HEK293T (cell line): ENCODE measurements at regions not wholly inside any gene's neighbourhood (a gene's known extent, or its start where the extent isn't known, plus 50 kb on each side); places are given as distances from the start of the nearest gene placed in this dataset.

ENCODE experiments used
- CTCF ChIA-PET: fragments of 350-600 bp; formaldehyde crosslinking; extraction: SDS; loops from one replicate; lab custom pipeline; 2021; ENCODE audit warnings: antibody characterized with exemption, inconsistent platforms; lab: Yijun Ruan, JAX
- POLR2A ChIA-PET: fragments of 350-600 bp; formaldehyde crosslinking; extraction: SDS; loops from one replicate; lab custom pipeline; 2020; ENCODE audit warnings: antibody characterized with exemption, inconsistent platforms; lab: Yijun Ruan, JAX
- DNase-seq: peaks from one replicate; pipeline ENCODE4 v3.0.0; 2012; ENCODE audit warnings: mixed read lengths; ENCODE audit errors: extremely low spot score
- ARNT ChIP-seq: fragments of 450-650 bp; IDR thresholded peaks from 2 replicates; pipeline ENCODE4 v1.6.1; 2017; ENCODE audit warnings: mild to moderate bottlenecking
- BHLHE40 ChIP-seq: fragments of 450-650 bp; IDR thresholded peaks from 2 replicates; pipeline ENCODE4 v1.6.1; 2016; ENCODE audit warnings: mild to moderate bottlenecking, moderate library complexity, borderline replicate concordance
- CTBP1 ChIP-seq: fragments of 450-650 bp; IDR thresholded peaks from 2 replicates; pipeline ENCODE4 v1.6.1; 2016; ENCODE audit warnings: borderline replicate concordance
- ELF4 ChIP-seq: fragments of 450-650 bp; IDR thresholded peaks from 2 replicates; pipeline ENCODE4 v1.6.1; 2017; ENCODE audit warnings: antibody characterized with exemption
- FOXA1 ChIP-seq: fragments of 450-650 bp; IDR thresholded peaks from 2 replicates; pipeline ENCODE4 v1.6.1; 2016; ENCODE audit warnings: mild to moderate bottlenecking
- FOXK2 ChIP-seq: fragments of 450-650 bp; IDR thresholded peaks from 2 replicates; pipeline ENCODE4 v1.6.1; 2016; ENCODE audit warnings: mild to moderate bottlenecking
- FOXM1 ChIP-seq: fragments of 450-650 bp; IDR thresholded peaks from 2 replicates; pipeline ENCODE4 v1.6.1; 2017; ENCODE audit warnings: mild to moderate bottlenecking, borderline replicate concordance
- HDGF ChIP-seq: fragments of 450-650 bp; IDR thresholded peaks from 2 replicates; pipeline ENCODE4 v1.6.1; 2017; ENCODE audit warnings: antibody characterized with exemption, borderline replicate concordance
- L3MBTL2 ChIP-seq: fragments of 450-650 bp; conservative IDR thresholded peaks from 2 replicates; pipeline ENCODE4 v1.6.1; 2016; ENCODE audit warnings: mild to moderate bottlenecking
- LEF1 ChIP-seq: fragments of 450-650 bp; IDR thresholded peaks from 2 replicates; pipeline ENCODE4 v1.6.1; 2017; ENCODE audit warnings: mild to moderate bottlenecking, borderline replicate concordance
- NFRKB ChIP-seq: fragments of 450-650 bp; IDR thresholded peaks from 2 replicates; pipeline ENCODE4 v1.6.1; 2016; ENCODE audit warnings: mild to moderate bottlenecking, moderate library complexity
- SP1 ChIP-seq: fragments of 450-650 bp; IDR thresholded peaks from 2 replicates; pipeline ENCODE4 v1.6.1; 2017
- SUZ12 ChIP-seq: fragments of 450-650 bp; IDR thresholded peaks from 2 replicates; pipeline ENCODE4 v1.6.1; 2016; ENCODE audit warnings: mild to moderate bottlenecking
- TARDBP ChIP-seq: fragments of 450-650 bp; IDR thresholded peaks from 2 replicates; pipeline ENCODE4 v1.6.1; 2016
- ZNF384 ChIP-seq: fragments of 450-650 bp; IDR thresholded peaks from 2 replicates; pipeline ENCODE4 v1.6.1; 2016
- TF ChIP-seq, protein P1 (sequence below): fragments of 450-650 bp; IDR thresholded peaks from 2 replicates; pipeline ENCODE4 v1.6.1; 2016

- ChIA-PET CTCF (no interaction called here), POLR2A (no interaction called here)
- no peak for DNase-seq
- no peak for TF ChIP-seq ZNF384
Observed at GRCh38 chr18:73696171-73696570, 451.5 kb downstream of the FBXO15 start.

DNA sequence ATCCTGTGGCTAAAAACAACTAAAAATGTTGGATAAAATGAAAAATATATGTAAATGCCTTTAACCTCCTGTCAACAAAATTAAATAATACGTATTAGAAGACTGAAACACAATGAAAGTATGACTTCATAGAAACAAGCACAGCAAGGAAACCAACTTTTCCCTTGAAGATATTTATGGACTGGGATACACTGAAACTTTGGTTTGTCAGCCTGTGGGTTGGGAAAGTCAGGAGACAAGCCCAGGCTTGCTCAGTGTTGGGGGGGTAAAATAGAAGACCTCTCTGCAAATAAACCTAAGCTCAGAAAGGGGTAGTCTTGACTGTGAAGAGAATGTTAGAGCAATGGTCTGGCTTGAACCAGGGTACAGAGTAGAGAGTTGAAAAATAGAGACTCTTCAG is 454.5 kb downstream of the FBXO15 start:
- no peak for TF ChIP-seq ZNF384
- no peak for TF ChIP-seq ELF4
- no peak for TF ChIP-seq HDGF
- TF ChIP-seq, protein P1, sequence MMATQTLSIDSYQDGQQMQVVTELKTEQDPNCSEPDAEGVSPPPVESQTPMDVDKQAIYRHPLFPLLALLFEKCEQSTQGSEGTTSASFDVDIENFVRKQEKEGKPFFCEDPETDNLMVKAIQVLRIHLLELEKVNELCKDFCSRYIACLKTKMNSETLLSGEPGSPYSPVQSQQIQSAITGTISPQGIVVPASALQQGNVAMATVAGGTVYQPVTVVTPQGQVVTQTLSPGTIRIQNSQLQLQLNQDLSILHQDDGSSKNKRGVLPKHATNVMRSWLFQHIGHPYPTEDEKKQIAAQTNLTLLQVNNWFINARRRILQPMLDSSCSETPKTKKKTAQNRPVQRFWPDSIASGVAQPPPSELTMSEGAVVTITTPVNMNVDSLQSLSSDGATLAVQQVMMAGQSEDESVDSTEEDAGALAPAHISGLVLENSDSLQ = no peak
- no peak for TF ChIP-seq TARDBP
- TF ChIP-seq NFRKB = no peak
- TF ChIP-seq CTBP1 = no peak
- TF ChIP-seq SUZ12 = no peak
- no peak for TF ChIP-seq BHLHE40
- TF ChIP-seq ARNT = no peak
- TF ChIP-seq FOXA1 = no peak
- TF ChIP-seq FOXK2 = no peak
- no peak for TF ChIP-seq L3MBTL2
- no peak for TF ChIP-seq FOXM1
- no peak for TF ChIP-seq SP1
- TF ChIP-seq LEF1 = no peak
- POLR2A ChIA-PET = no interaction called here
- DNase-seq = no peak
- CTCF ChIA-PET = no interaction called here

DNA sequence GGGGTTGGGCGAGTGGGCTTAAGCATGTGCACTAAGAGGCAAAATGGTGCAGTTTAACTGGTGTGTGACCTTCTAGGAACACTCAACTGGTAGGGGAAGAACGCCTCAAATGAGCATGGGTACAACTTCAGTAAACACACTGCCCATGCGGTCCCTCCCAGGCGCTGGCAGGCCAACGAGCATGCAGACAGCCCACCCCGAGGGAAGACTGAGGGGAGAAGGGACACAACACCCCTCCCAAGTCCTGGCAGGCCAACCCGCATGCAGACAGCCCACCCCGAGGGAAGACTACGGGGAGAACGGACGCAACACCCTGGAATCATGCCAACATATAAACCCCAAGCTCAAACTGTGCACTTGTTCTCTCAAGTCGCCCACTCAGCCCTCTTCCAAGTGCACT is 456.0 kb downstream of the FBXO15 start:
- TF ChIP-seq LEF1 (no peak), NFRKB (no peak), FOXA1 (no peak), HDGF (no peak), TARDBP (no peak), ELF4 (no peak), BHLHE40 (no peak), SP1 (no peak), SUZ12 (no peak), FOXM1 (no peak), FOXK2 (no peak), ARNT (no peak), L3MBTL2 (no peak), CTBP1 (no peak), ZNF384 (no peak)
- TF ChIP-seq, protein P1 = no peak
- ChIA-PET CTCF (no interaction called here), POLR2A (no interaction called here)
- DNase-seq = no peak

DNA sequence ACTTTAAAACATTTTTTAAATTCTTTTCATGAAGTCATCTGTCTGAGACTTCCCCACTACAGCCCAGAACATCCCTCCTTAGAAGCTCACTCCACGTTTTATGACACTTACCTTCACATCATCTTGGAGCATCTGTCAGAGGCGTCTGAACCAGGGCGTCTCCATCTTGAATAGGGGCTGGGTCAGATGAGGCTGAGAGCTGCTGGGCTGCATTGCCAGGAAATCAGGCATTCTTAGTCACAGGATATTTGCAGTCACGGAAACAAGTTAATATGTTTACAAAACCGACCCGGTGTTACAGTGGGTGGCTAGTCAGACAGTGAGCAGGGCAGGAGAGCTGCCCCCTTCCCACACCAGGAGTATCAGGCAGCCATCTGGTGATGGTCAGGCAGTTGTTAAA is 456.5 kb downstream of the FBXO15 start:
- no peak for DNase-seq
- no peak for TF ChIP-seq SUZ12
- no peak for TF ChIP-seq BHLHE40
- no peak for TF ChIP-seq L3MBTL2
- TF ChIP-seq ARNT = no peak
- TF ChIP-seq ELF4 = no peak
- no peak for TF ChIP-seq FOXK2
- TF ChIP-seq FOXA1 = no peak
- TF ChIP-seq ZNF384 = no peak
- no peak for TF ChIP-seq LEF1
- TF ChIP-seq, protein P1 = no peak
- TF ChIP-seq SP1 = no peak
- ChIA-PET CTCF (interaction anchor here (1.0 kb wide), 1 partner anchor 152 kb away, joined by 3 read pairs; no protein-coding TSS in a partner anchor), POLR2A (no interaction called here)

DNA sequence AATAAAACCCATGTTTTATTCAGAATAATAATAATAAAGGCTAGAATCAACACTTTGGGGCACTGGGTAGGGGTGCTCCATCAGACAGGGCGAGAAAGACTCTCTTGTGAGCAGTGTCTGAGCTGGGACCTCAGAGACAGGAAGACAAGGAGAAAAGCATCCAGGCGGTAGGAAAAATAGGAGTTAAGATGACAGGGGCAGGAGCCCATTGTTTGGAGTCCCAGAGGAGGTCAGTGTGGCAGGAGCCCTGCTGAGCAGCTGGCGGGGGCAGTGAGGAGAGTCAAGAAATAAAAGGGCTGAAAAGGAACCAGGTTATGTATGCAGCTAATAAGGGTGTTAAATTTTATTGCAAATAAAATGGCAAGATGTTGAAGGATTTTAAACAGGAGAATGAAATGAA is 457.4 kb downstream of the FBXO15 start:
- CTCF ChIA-PET = interaction anchor here (1.0 kb wide), 1 partner anchor 153 kb away, joined by 3 read pairs; no protein-coding TSS in a partner anchor
- POLR2A ChIA-PET = no interaction called here
- TF ChIP-seq LEF1 (no peak), SUZ12 (no peak), FOXA1 (no peak), ZNF384 (no peak), BHLHE40 (no peak), NFRKB (no peak), L3MBTL2 (no peak), TARDBP (no peak), CTBP1 (no peak), ARNT (no peak), FOXM1 (no peak)
- no peak for DNase-seq

DNA sequence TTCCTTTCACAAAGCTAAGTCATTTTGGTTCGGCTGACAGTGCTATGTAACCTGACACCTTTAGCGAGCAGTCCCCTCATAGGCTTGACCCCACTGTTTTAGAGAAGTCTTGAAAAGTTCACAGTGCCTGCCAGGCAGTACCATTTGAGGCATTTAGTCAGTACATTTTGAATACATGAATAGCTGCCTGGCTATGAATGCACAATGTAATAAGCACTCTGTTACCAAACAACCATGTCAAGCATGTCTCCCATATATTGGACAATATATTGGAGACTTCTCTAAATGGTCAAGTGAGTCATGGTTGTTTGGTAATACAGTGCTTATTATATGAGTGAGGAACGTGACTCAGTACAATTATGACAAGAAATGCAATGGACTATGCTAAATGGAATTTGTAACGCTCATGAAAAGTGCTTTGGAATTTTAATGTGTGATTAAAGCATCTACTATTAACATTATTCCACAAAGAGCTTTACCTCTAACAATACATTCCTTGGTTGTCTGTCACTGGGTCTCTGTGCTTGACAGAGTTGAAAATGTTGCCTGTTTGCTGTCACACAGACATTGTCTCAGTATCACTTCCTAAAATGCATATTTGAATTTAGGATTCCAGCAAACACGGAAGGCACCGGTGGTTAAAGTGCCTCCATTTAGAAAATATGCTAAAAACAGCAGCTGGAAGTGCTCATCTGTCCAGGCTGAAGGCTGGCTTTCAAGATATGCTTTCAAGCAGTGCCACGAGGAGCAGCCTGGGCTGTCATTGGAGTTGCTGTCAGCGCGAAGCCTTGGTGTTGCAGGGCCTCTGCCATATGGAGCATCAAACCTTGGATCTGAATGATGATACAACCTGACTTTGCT is 458.6 kb downstream of the FBXO15 start:
- ChIA-PET POLR2A (no interaction called here), CTCF (no interaction called here)
- no peak for TF ChIP-seq TARDBP
- no peak for TF ChIP-seq HDGF
- TF ChIP-seq FOXA1 = no peak
- TF ChIP-seq L3MBTL2 = no peak
- no peak for TF ChIP-seq SP1
- TF ChIP-seq NFRKB = no peak
- no peak for TF ChIP-seq CTBP1
- TF ChIP-seq BHLHE40 = no peak
- no peak for TF ChIP-seq ELF4
- no peak for TF ChIP-seq FOXK2
- no peak for TF ChIP-seq SUZ12
- TF ChIP-seq, protein P1 = no peak
- no peak for TF ChIP-seq ZNF384
- no peak for TF ChIP-seq ARNT
- no peak for TF ChIP-seq LEF1
- no peak for TF ChIP-seq FOXM1
- DNase-seq = no peak
